Upper lobe of right lung (tissue), 1 donor: ENCODE measurements at regions not wholly inside any gene's neighbourhood (a gene's known extent, or its start where the extent isn't known, plus 50 kb on each side); places are given as distances from the start of the nearest gene placed in this dataset.

Experiments
- ATAC-seq: fragments of 200-7000 bp; cut with Tn5 transposase; one replicate; pipeline ENCODE4 v1.9.1; 2020; ENCODE audit warnings: mild to moderate bottlenecking, moderate library complexity
- DNase-seq: peaks from one replicate; pipeline ENCODE4 v3.0.0-alpha.2; 2020
- H3K27ac ChIP-seq: fragments of 200-600 bp; one replicate; pipeline ENCODE4 v1.8.0; 2022
- H3K27me3 ChIP-seq: fragments of 200-600 bp; one replicate; pipeline ENCODE4 v1.8.0; 2022; ENCODE audit warnings: mild to moderate bottlenecking
- H3K36me3 ChIP-seq: fragments of 200-600 bp; one replicate; pipeline ENCODE4 v1.8.0; 2022
- H3K4me1 ChIP-seq: fragments of 200-600 bp; one replicate; pipeline ENCODE4 v1.8.0; 2022
- H3K4me3 ChIP-seq: fragments of 200-600 bp; one replicate; pipeline ENCODE4 v1.8.0; 2022; ENCODE audit warnings: mild to moderate bottlenecking
- H3K9me3 ChIP-seq: fragments of 200-600 bp; one replicate; pipeline ENCODE4 v1.8.0; 2022
- intact Hi-C: fragments of 100-400 bp; cut with DNase I; formaldehyde crosslinking; loops from one replicate; pipeline ENCODE4 v1.11.0; 2022
- TF ChIP-seq, protein P1 (sequence below): fragments of 200-600 bp; IDR thresholded peaks from one replicate; pipeline ENCODE4 v1.8.0; 2022; ENCODE audit warnings: antibody characterized with exemption
- donor health status: DM: no; HTN: yes; CAD: no; lungs with severe emphysema.

DNA sequence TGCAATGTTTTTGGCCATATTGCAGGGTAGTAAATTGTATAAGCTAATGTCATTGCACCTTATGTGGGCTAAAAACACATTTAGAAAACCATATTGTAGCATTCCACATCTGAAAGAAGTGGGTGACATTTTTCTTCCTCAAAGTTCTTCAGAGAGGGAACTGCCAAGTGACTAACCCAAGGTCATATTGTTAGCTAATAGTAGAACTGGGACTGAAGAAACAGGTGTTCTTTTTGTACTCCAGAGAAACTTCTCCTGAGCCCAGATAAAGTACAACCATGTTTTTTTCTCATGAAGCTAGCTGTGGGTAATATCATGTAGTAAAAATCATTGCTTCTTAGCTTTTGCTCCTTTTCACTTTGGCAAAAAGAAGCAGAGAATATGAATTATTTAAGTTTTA lies 333.0 kb downstream of the NSUN3 start:
- no peaks in the 10 kb centered on the region for H3K4me1 ChIP-seq
- H3K27ac ChIP-seq, result no peak overlapping the region
- TF ChIP-seq, protein P1, sequence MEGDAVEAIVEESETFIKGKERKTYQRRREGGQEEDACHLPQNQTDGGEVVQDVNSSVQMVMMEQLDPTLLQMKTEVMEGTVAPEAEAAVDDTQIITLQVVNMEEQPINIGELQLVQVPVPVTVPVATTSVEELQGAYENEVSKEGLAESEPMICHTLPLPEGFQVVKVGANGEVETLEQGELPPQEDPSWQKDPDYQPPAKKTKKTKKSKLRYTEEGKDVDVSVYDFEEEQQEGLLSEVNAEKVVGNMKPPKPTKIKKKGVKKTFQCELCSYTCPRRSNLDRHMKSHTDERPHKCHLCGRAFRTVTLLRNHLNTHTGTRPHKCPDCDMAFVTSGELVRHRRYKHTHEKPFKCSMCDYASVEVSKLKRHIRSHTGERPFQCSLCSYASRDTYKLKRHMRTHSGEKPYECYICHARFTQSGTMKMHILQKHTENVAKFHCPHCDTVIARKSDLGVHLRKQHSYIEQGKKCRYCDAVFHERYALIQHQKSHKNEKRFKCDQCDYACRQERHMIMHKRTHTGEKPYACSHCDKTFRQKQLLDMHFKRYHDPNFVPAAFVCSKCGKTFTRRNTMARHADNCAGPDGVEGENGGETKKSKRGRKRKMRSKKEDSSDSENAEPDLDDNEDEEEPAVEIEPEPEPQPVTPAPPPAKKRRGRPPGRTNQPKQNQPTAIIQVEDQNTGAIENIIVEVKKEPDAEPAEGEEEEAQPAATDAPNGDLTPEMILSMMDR, result no peak
- no peak overlapping the region for H3K4me3 ChIP-seq
- no peak for ATAC-seq
- DNase-seq, result no peak
- no peaks in the 10 kb centered on the region for H3K9me3 ChIP-seq
- intact Hi-C loops, result no loop called here
- H3K27me3 ChIP-seq, result no peaks in the 10 kb centered on the region
- no peaks in the 10 kb centered on the region for H3K36me3 ChIP-seq

DNA sequence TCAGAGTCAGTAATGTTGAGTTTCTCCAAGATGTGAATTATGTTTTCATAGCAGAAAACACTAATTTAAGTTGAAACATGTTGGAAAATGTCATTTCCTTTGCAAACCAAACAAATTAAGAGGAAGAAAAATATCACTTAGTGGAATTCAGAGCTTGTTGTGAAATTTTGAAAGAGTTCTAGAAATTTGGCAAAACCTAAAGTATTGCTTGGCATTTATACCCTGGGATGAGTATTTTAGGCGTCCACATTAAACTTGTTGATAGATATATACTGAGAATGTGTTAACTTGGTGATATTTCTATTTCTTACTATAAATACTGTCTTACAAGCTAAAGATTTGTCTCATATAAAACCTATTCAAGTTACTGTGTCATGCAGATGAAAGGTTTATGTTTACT lies 335.2 kb downstream of the NSUN3 start:
- Histone ChIP-seq H3K4me3 (no peak overlapping the region), H3K4me1 (no peaks in the 10 kb centered on the region), H3K36me3 (no peaks in the 10 kb centered on the region), H3K27ac (no peak overlapping the region), H3K9me3 (no peaks in the 10 kb centered on the region), H3K27me3 (no peaks in the 10 kb centered on the region)
- ATAC-seq, result no peak
- TF ChIP-seq, protein P1, result no peak
- no peak for DNase-seq
- intact Hi-C loops, result no loop called here

DNA sequence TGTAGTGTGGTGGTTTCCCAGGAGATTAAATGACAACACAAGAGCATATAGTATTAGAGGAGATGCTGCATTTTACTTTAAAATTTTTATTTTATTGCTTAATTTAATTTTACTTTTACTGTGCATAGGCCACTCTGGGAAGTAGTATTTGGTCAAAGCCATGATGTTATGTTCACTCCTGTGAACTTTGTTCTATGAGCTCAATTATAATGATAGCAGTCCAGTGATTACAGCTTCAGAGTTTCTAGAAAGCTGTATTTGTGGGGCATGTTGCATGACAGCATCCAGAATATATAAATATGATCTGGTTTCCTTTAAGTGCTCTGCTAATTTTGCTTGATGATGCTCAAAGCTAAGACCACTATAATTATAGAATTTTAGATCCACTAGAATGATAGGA lies 338.6 kb downstream of the NSUN3 start:
- no peak for ATAC-seq
- intact Hi-C loops, result no loop called here
- no peaks in the 10 kb centered on the region for H3K36me3 ChIP-seq

DNA sequence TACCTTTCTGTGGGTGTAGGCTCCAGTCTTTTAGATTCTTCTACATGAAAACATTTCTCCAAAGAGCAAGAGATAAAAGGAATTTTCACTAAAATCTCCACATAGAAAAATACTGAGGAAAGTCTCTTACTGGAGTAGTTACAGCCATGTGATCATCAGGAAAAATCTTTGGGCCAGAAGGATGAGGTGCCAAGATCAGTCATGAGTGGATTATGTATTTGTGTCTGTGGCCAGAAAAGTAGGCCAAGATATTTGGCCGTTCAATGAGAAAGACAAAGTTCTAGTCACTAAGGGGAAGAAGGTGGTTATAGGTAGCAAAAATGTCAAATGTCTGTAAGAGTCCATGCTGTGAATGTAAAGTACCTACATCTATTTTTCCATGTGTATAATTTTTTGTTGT lies 339.3 kb downstream of the NSUN3 start:
- DNase-seq, result no peak
- Histone ChIP-seq H3K9me3 (no peaks in the 10 kb centered on the region), H3K27ac (no peak overlapping the region), H3K36me3 (no peaks in the 10 kb centered on the region), H3K27me3 (no peaks in the 10 kb centered on the region), H3K4me3 (no peak overlapping the region), H3K4me1 (no peaks in the 10 kb centered on the region)
- intact Hi-C loops, result no loop called here
- no peak for ATAC-seq
- TF ChIP-seq, protein P1, result no peak

More for the DNA sequence above, 338.6 kb downstream of the NSUN3 start:
- Histone ChIP-seq H3K4me1 (no peaks in the 10 kb centered on the region), H3K4me3 (no peak overlapping the region), H3K9me3 (no peaks in the 10 kb centered on the region), H3K27ac (no peak overlapping the region), H3K27me3 (no peaks in the 10 kb centered on the region)
- TF ChIP-seq, protein P1, result no peak
- DNase-seq, result no peak

DNA sequence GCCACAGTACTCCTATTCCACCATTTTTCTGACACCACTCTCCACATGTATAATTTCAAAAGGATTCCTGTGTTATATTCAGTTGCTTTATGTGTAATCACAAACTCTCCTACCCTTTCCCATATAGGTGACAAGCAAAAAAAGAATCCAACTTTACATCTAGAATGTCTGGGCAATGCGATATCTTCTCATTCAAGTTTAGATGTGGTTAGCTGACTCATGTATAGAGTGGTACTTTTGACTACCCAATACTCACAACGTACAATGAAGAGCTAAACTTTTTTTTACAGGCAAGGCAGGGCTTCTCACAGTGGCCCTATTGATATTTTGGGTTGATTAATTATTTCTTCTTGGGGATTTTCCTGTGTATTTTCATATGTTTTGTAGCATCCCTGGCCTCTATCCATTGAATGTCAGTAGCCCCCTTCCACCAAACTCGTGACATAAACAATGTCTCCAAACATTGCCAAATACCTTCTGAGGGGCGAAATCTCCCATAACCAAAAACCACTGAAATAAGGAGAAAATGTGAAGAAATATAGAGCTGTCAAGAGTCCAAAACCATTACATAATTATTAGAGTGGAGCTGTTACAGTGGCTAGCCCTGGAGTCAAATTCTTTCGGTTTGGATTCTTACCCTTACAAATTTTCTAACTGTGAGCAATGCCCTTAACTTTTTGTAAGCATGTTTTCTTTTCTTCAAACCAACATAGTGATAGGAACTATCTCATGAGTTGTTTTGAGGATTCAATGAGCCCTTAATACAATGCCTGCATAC lies 342.6 kb downstream of the NSUN3 start:
- TF ChIP-seq, protein P1, result no peak
- intact Hi-C loops, result no loop called here
- no peaks in the 10 kb centered on the region for H3K9me3 ChIP-seq
- H3K27ac ChIP-seq, result no peak overlapping the region
- no peaks in the 10 kb centered on the region for H3K36me3 ChIP-seq
- no peaks in the 10 kb centered on the region for H3K27me3 ChIP-seq
- ATAC-seq, result no peak
- H3K4me3 ChIP-seq, result no peak overlapping the region
- no peaks in the 10 kb centered on the region for H3K4me1 ChIP-seq
- no peak for DNase-seq
